ENCODE measurements at regions not wholly inside any gene's neighbourhood (a gene's known extent, or its start where the extent isn't known, plus 50 kb on each side); places are given as distances from the start of the nearest gene placed in this dataset.
"Not testable (repeated sequence)": the region's sequence is repeated elsewhere in the genome, so short reads cannot be mapped to it uniquely, and the experiment has no call there.

GRCh38 chr14:21840765-21841164 is 167.1 kb upstream of the OR4E1 start:
- Histone ChIP-seq H3K9me3 (no peaks in the 10 kb centered on the region), H3K4me1 (no peaks in the 10 kb centered on the region), H3K27me3 (no peaks in the 10 kb centered on the region), H3K36me3 (no peaks in the 10 kb centered on the region), H3K27ac (no peak overlapping the region), H3K4me3 (no peak overlapping the region)
- no peak for DNase-seq (ENCODE audit: low spot score in 2 of 2)
- no peak for TF ChIP-seq POLR2AphosphoS5 (IDR thresholded peaks at IDR 0.05)
- intact Hi-C loops (cut with DNase I; ENCODE audit: low total_unique reads), result loop anchor here (10.0 kb wide), 1 partner anchor 956 kb away; no protein-coding TSS in a partner anchor

DNA sequence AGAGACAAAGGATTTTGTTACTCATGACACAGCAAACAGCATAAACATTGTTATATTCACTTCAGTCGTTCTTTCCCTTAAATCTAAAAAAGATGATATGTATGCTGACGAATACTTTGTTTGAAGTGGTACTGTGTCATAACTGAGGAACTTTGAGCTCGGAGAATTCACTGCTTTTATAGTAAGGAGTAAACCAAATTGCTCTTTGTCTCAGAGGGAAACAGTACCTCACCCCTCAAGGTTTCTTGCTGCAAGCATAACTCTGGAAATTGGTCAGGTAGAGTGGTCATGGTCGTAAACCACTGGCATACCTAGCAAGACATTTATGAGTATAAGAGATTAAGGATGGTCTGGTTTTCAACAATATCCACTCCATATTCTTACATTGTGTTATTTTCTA is 160.2 kb upstream of the OR4E1 start:
- no peak for DNase-seq (ENCODE audit: low spot score in 2 of 2)
- Histone ChIP-seq H3K27ac (no peak overlapping the region), H3K4me3 (no peak overlapping the region), H3K27me3 (no peaks in the 10 kb centered on the region), H3K9me3 (peaks cover 0 to 5% of the 10 kb centered on the region in 2 donors), H3K36me3 (no peaks in the 10 kb centered on the region), H3K4me1 (no peaks in the 10 kb centered on the region)
- TF ChIP-seq POLR2A (IDR thresholded peaks at IDR 0.05), result no peak
- TF ChIP-seq CTCF (IDR thresholded peaks at IDR 0.05), result no peak
- no peak for TF ChIP-seq POLR2AphosphoS5 (IDR thresholded peaks at IDR 0.05)
- intact Hi-C loops (cut with DNase I; ENCODE audit: low total_unique reads), result no loop called here

DNA sequence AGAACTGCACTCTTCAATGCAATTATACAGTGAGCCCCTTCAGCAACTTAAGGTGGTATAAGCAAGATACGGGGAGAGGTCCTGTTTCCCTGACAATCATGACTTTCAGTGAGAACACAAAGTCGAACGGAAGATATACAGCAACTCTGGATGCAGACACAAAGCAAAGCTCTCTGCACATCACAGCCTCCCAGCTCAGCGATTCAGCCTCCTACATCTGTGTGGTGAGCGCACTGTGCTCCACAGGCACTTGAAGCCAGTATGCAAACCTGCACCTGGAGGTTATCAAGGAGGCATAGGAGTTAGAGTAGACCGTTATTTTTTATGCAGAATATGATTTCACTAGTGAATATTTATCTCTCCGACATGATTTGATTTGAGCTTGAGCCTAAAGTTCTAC is 152.2 kb upstream of the OR4E1 start:
- no peak for DNase-seq (ENCODE audit: low spot score in 2 of 2)
- no peak overlapping the region for H3K27ac ChIP-seq
- TF ChIP-seq CTCF (IDR thresholded peaks at IDR 0.05) (no peak), POLR2AphosphoS5 (IDR thresholded peaks at IDR 0.05) (no peak), POLR2A (IDR thresholded peaks at IDR 0.05) (no peak)
- no peaks in the 10 kb centered on the region for H3K9me3 ChIP-seq
- no peaks in the 10 kb centered on the region for H3K27me3 ChIP-seq
- H3K36me3 ChIP-seq, result no peaks in the 10 kb centered on the region
- no peak overlapping the region for H3K4me3 ChIP-seq
- no peaks in the 10 kb centered on the region for H3K4me1 ChIP-seq
- intact Hi-C loops (cut with DNase I; ENCODE audit: low total_unique reads), result no loop called here

DNA sequence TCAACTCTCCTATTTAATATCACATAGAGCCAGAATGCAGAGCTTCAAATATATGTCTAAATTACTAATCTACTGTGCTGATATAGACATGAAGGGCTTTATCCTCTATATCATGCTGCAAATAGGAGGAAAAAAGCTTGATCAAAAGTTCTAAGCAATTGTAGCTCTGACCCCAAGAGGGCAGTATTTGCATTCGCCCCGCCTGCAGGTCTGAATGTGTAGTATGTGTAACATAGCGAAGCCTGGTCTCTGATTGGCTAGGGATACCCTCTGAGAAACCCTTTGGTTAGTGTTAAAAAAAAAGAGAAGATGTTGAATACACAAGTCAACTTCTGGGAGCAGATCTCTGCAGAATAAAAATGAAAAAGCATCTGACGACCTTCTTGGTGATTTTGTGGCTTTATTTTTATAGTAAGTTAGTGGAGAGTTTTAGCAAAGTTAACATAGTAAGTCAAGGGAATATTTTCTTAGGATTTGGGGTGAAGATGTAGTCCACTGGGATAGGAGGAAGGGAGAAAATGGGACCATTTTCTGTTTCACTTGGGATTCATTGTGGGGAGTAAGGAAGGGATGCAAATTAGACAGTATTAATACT is 151.6 kb upstream of the OR4E1 start:
- no peak for TF ChIP-seq CTCF (IDR thresholded peaks at IDR 0.05)
- TF ChIP-seq POLR2A (IDR thresholded peaks at IDR 0.05), result no peak
- no peak for TF ChIP-seq POLR2AphosphoS5 (IDR thresholded peaks at IDR 0.05)
- H3K4me3 ChIP-seq, result no peak overlapping the region
- no peaks in the 10 kb centered on the region for H3K4me1 ChIP-seq
- no peaks in the 10 kb centered on the region for H3K9me3 ChIP-seq
- no peaks in the 10 kb centered on the region for H3K27me3 ChIP-seq
- no peak overlapping the region for H3K27ac ChIP-seq
- no peak for DNase-seq (ENCODE audit: low spot score in 2 of 2)
- intact Hi-C loops (cut with DNase I; ENCODE audit: low total_unique reads), result no loop called here
- no peaks in the 10 kb centered on the region for H3K36me3 ChIP-seq

DNA sequence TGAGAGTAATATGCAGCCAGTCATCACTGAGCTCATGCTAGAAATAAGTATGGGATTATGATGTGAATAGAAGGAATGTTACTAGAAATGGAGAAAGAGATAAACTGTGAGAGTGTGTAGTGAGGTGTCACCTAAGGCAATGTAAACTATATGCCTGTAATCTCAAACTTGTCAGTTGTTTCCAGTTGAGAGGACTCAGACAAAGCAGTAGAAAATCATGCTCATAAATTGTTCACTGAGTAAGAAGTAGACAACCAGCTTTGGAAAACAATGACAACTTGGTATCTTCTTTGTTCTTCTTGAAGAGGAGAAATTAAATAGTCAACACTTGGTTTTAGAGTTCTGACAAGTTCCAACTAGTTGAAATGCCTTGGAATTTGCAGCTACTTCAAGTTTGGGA is 148.5 kb upstream of the OR4E1 start:
- no peaks in the 10 kb centered on the region for H3K4me1 ChIP-seq
- peaks cover 0 to 4% of the 10 kb centered on the region in 2 donors for H3K9me3 ChIP-seq
- no peak for TF ChIP-seq POLR2AphosphoS5 (IDR thresholded peaks at IDR 0.05)
- H3K27ac ChIP-seq, result no peak overlapping the region
- no peak for DNase-seq (ENCODE audit: low spot score in 2 of 2)
- no peaks in the 10 kb centered on the region for H3K27me3 ChIP-seq
- no peaks in the 10 kb centered on the region for H3K36me3 ChIP-seq
- intact Hi-C loops (cut with DNase I; ENCODE audit: low total_unique reads), result no loop called here
- no peak overlapping the region for H3K4me3 ChIP-seq

GRCh38 chr14:21820631-21821030 is 147.0 kb upstream of the OR4E1 start:
- no peak for DNase-seq (ENCODE audit: low spot score in 2 of 2)
- intact Hi-C loops (cut with DNase I; ENCODE audit: low total_unique reads), result no loop called here
- TF ChIP-seq CTCF (IDR thresholded peaks at IDR 0.05), result no peak
- no peak for TF ChIP-seq POLR2AphosphoS5 (IDR thresholded peaks at IDR 0.05)

DNA sequence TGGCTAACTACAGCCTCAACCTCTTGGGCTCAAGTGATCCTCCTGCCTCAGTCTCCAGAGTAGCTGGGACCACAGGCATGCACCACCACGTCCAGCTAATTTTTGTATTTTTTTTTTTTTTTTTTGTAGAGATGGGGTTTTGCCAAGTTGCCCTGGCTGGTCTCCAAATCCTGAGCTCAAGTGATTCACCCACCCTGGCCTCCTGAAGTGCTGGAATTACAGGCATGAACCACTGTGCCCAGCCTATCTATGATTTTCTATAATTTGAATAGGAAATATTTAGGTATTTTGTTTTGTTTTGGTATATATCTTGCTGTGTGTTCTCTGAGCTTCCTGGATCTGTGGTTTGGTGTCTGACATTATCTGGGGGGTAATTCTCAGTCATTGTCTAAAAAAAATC is 146.3 kb upstream of the OR4E1 start:
- H3K4me1 ChIP-seq; DNase-seq (ENCODE audit: low spot score in 2 of 2); intact Hi-C loops (cut with DNase I; ENCODE audit: low total_unique reads); H3K27me3 ChIP-seq; H3K36me3 ChIP-seq; H3K4me3 ChIP-seq; H3K27ac ChIP-seq: not testable (repeated sequence)
- H3K9me3 ChIP-seq, result peaks cover 0 to 20% of the 10 kb centered on the region in 2 donors

More at GRCh38 chr14:21820631-21821030, 147.0 kb upstream of the OR4E1 start:
- Histone ChIP-seq H3K9me3 (peaks cover 0 to 19% of the 10 kb centered on the region in 2 donors), H3K27ac (no peak overlapping the region), H3K4me1 (no peaks in the 10 kb centered on the region), H3K36me3 (no peaks in the 10 kb centered on the region), H3K27me3 (no peaks in the 10 kb centered on the region), H3K4me3 (no peak overlapping the region)

- H3K4me1 ChIP-seq; H3K27me3 ChIP-seq; H3K36me3 ChIP-seq; H3K27ac ChIP-seq; intact Hi-C loops (cut with DNase I; ENCODE audit: low total_unique reads); H3K4me3 ChIP-seq; DNase-seq (ENCODE audit: low spot score in 2 of 2): not testable (repeated sequence)
- H3K9me3 ChIP-seq, result peaks cover 0 to 20% of the 10 kb centered on the region in 2 donors
Observed at GRCh38 chr14:21817010-21817409, 143.4 kb upstream of the OR4E1 start.
